DND-41 (cell line): ENCODE measurements at regions not wholly inside any gene's neighbourhood (a gene's known extent, or its start where the extent isn't known, plus 50 kb on each side); places are given as distances from the start of the nearest gene placed in this dataset.

ENCODE experiments used
- ATAC-seq: fragments of 200-7000 bp; cut with Tn5 transposase; 3 replicates; pipeline ENCODE4 v1.9.1; 2021; ENCODE audit warnings: low read depth; ENCODE audit not compliant: insufficient read depth
- DNase-seq: peaks from one replicate; pipeline ENCODE4 v3.0.0-alpha.2; 2020
- H2AFZ ChIP-seq: 2 replicates; pipeline ENCODE4 v1.6.0; 2012; ENCODE audit warnings: low read depth, low read length
- H3K27ac ChIP-seq: 2 replicates; pipeline ENCODE4 v1.5.1; 2012; ENCODE audit warnings: low read length, inconsistent platforms
- H3K27me3 ChIP-seq: fragments of 200-600 bp; sonication (generic); 2 replicates; pipeline ENCODE4 v1.6.0; 2012; ENCODE audit warnings: low read length, mild to moderate bottlenecking, inconsistent platforms; ENCODE audit not compliant: insufficient read depth, poor library complexity
- H3K36me3 ChIP-seq: 2 replicates; pipeline ENCODE4 v1.5.1; 2012; ENCODE audit warnings: low read length, inconsistent platforms; ENCODE audit not compliant: insufficient read depth
- H3K4me1 ChIP-seq: 2 replicates; pipeline ENCODE4 v1.5.1; 2012; ENCODE audit warnings: mild to moderate bottlenecking, low read length; ENCODE audit not compliant: insufficient read depth
- H3K4me2 ChIP-seq: 2 replicates; pipeline ENCODE4 v1.6.0; 2012; ENCODE audit warnings: mild to moderate bottlenecking, moderate library complexity, low read length, inconsistent platforms; ENCODE audit not compliant: insufficient read depth
- H3K4me3 ChIP-seq, 2 experiments: fragments of 200-600 bp in 1 of 2; shearing (Covaris generic) in 1 of 2; 2 replicates each; pipeline ENCODE4 v1.5.1; 2012 to 2016; ENCODE audit warnings: inconsistent platforms in 2 of 2, low read length in 2 of 2, mild to moderate bottlenecking in 2 of 2, low read depth in 1 of 2, moderate library complexity in 1 of 2
- H3K79me2 ChIP-seq: 2 replicates; pipeline ENCODE4 v1.6.0; 2012; ENCODE audit warnings: low read length, inconsistent platforms; ENCODE audit not compliant: insufficient read depth
- H3K9ac ChIP-seq: 2 replicates; pipeline ENCODE4 v1.6.0; 2012; ENCODE audit warnings: low read depth, mild to moderate bottlenecking, inconsistent platforms, low read length, moderate library complexity
- H3K9me3 ChIP-seq: 2 replicates; pipeline ENCODE4 v1.5.1; 2012; ENCODE audit warnings: low read length, moderate library complexity, mild to moderate bottlenecking, inconsistent platforms; ENCODE audit not compliant: insufficient read depth, severe bottlenecking
- H4K20me1 ChIP-seq: 2 replicates; pipeline ENCODE4 v1.6.0; 2012; ENCODE audit warnings: low read length; ENCODE audit not compliant: insufficient read depth
- CTCF ChIP-seq: IDR thresholded peaks from 2 replicates; pipeline ENCODE4 v1.5.1; 2012; ENCODE audit warnings: borderline replicate concordance, low read length, moderate library complexity, mild to moderate bottlenecking; ENCODE audit not compliant: poor library complexity, severe bottlenecking; ENCODE audit errors: extremely low read depth
- EZH2 ChIP-seq: IDR thresholded peaks from 3 replicates; pipeline ENCODE4 v1.6.1; 2012; ENCODE audit warnings: borderline replicate concordance, low read depth, mild to moderate bottlenecking, moderate library complexity, low read length, inconsistent platforms; ENCODE audit not compliant: severe bottlenecking

GRCh38 chr11:23181022-23181807 is 320.9 kb upstream of the CCDC179 start:
- peak; percentile 89 for ATAC-seq

GRCh38 chr11:23192256-23192655 is 332.0 kb upstream of the CCDC179 start:
- Histone ChIP-seq H3K4me1 (no peaks in the 10 kb centered on the region), H3K79me2 (no peaks in the 10 kb centered on the region), H3K4me2 (no peak overlapping the region), H3K27me3 (no peaks in the 10 kb centered on the region), H3K9me3 (no peaks in the 10 kb centered on the region), H3K27ac (no peak overlapping the region), H3K4me3 (no peak overlapping the region), H4K20me1 (no peaks in the 10 kb centered on the region), H2AFZ (no peak overlapping the region), H3K9ac (no peak overlapping the region), H3K36me3 (no peaks in the 10 kb centered on the region)
- DNase-seq (no peak), ATAC-seq (no peak)
- TF ChIP-seq CTCF (no peak), EZH2 (no peak)

More at GRCh38 chr11:23181022-23181807, 320.9 kb upstream of the CCDC179 start:
- no peaks in the 10 kb centered on the region for H3K9me3 ChIP-seq
- H3K4me1 ChIP-seq, result 0 out of 2 replicates have a peak, but pooled peaks cover 4% of the 10 kb centered on the region
- H2AFZ ChIP-seq, result no peak overlapping the region
- H3K27me3 ChIP-seq, result no peaks in the 10 kb centered on the region
- no peak overlapping the region for H3K4me3 ChIP-seq
- no peak overlapping the region for H3K27ac ChIP-seq
- TF ChIP-seq CTCF, result no peak
- TF ChIP-seq EZH2, result no peak
- H3K4me2 ChIP-seq, result no peak overlapping the region
- DNase-seq, result no peak
- H4K20me1 ChIP-seq, result no peaks in the 10 kb centered on the region
- H3K36me3 ChIP-seq, result no peaks in the 10 kb centered on the region
- H3K9ac ChIP-seq, result no peak overlapping the region
- H3K79me2 ChIP-seq, result no peaks in the 10 kb centered on the region

- H3K27ac ChIP-seq, result no peak overlapping the region
- H3K9me3 ChIP-seq, result peaks cover 32% of the 10 kb centered on the region
- no peak overlapping the region for H2AFZ ChIP-seq
- H3K4me2 ChIP-seq, result no peak overlapping the region
- no peaks in the 10 kb centered on the region for H3K27me3 ChIP-seq
- H3K36me3 ChIP-seq, result no peaks in the 10 kb centered on the region
- ATAC-seq, result no peak
- no peak for DNase-seq
- TF ChIP-seq CTCF (no peak), EZH2 (no peak)
- no peaks in the 10 kb centered on the region for H3K4me1 ChIP-seq
- H3K4me3 ChIP-seq, result no peak overlapping the region
- no peak overlapping the region for H3K9ac ChIP-seq
- H4K20me1 ChIP-seq, result no peaks in the 10 kb centered on the region
- H3K79me2 ChIP-seq, result no peaks in the 10 kb centered on the region
These were observed 341.8 kb upstream of the CCDC179 start for GRCh38 chr11:23201936-23202522.
